ENCODE measurements at regions not wholly inside any gene's neighbourhood (a gene's known extent, or its start where the extent isn't known, plus 50 kb on each side); places are given as distances from the start of the nearest gene placed in this dataset.

DNA sequence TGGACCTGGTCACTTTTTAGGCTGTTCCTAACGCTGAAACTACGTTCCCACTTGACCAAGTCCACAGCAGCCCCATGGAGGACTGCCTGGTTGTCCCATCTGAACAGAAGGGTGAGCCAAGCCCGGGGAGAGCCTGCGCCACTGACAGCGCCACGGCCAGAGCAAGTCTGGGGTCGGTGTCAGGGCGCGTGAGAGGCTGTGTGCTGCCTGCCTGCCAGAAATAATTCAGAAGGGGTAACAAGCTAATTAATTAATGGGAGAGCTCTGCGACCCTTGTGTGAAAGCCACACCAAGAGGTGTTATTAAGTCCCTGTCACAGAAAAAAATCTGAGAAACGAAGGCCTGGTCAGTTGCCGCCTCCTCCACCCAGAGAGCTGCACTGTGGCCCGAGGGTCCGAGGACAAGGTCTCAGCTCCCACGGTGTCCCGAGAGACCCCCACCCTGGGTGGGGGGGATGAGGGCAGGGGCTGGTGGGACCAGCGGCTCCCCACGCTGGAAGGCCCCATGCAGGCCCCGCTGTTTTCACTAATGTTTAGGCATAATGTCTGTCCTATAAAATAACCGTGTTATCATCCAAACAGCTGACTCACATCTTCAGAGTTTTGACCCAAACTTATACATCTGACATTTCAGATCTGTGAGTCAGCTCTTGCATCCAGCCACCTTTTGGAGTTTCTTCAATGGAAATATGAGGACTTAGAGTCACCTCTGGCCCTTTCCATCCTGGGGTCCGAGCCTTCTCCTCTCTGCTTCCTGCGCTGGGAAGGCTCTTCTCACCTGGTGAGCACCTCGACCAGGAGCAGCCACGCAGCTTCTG lies 58.5 kb downstream of the DLL1 start:
- DNase-seq (ENCODE audit: low spot score) = peak; percentile 67

GRCh38 chr6:170231293-170232185 lies 59.3 kb downstream of the DLL1 start:
- DNase-seq (ENCODE audit: low spot score) = peak; percentile 57

DNA sequence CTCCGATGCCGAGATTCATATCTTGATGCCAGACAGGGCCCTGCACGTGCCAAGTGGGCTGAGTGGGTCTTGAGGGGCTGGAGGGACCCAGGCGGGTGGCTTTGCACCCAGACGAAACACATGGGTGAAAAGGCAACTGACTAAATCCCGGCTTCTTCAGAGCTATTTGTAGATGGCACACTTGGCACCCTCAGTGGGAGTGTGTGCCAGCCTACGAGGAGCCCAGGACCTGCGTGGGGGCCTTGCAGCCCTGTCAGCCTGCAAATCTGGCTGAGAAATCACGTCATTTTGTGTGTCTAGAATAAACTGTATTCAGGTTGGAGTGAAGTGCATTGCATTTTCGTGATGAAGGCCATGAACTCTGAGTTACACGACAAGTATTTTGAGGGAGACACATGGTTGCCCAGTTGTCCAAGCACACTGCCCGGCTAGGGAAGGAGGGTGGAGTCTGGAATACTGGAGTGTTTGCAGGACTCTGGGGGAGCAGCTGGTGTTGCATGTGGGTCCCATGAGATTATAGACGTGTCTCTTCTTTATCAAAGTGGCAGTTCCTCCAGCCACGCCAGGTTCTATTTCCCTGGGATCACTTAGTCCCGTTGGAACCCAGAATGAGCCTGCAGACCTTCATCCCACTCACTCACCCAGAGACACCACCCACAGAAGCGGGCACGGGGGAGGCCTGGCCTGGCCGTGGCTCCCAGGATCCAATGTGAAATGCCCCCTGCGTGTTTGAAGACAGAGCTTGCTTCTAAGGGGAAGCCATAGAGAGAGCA lies 60.2 kb downstream of the DLL1 start:
- no peak for DNase-seq (ENCODE audit: low spot score)

GRCh38 chr6:170229851-170230519 lies 60.9 kb downstream of the DLL1 start:
- DNase-seq (ENCODE audit: low spot score) = no peak

GRCh38 chr6:170229396-170229795 lies 61.5 kb downstream of the DLL1 start:
- DNase-seq (ENCODE audit: low spot score) = no peak

- no peak for DNase-seq (ENCODE audit: low spot score)
Observed at GRCh38 chr6:170228946-170229310, 62.0 kb downstream of the DLL1 start.

- DNase-seq (ENCODE audit: low spot score) = no peak
Observed at GRCh38 chr6:170227996-170228945, 62.6 kb downstream of the DLL1 start.

DNA sequence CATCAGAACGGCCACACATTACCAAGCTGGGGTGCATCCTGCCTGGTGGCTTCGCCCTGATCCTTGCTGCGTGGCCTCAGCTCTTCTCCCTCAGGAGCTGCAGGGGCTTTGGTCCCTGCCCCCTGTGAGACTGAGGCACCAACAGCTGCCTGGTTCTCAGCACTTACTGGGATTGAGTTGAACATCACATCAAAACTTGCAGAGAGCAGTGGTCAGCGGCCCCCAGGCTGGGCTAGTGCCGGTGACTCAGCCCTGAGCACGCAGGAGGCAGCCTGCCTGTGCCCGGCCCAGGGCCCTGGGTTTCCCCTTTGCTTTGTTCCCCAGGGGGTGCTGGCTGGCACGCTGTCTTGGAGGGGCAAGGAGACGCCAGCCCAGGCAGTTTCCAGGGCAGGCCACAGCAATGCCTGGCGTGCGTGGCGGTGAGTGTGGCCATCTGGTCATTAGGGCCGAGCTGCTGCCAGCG lies 63.3 kb downstream of the DLL1 start:
- no peak for DNase-seq (ENCODE audit: low spot score)

GRCh38 chr6:170226647-170227046 lies 64.2 kb downstream of the DLL1 start:
- DNase-seq (ENCODE audit: low spot score) = no peak

DNA sequence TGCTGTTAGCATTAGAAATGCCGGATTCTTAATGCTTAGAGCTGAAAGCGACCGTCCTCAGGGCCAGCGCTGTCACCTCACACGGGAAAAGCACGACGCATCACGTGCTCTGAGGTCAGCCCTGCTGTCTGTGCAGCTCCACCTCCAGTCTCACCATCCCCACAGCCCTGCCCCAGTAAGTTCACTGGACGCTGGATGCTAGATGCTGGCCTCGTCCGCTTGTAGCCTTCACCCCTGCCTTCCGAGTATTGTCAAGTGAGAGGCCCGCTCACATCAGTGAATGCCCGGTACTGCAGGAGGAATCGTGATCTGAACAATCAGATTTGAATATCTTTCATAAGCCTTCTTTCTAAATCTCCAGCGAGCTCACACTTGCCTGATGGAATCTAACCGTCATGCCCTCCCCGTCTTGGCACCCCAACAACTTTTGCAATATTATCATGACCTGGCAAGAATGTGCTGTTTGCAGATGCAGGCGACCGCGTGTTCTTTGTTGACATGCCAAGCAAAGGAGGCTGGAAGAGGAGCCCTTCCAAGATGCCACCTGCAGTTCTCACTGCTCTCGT lies 64.9 kb downstream of the DLL1 start:
- DNase-seq (ENCODE audit: low spot score) = no peak

- DNase-seq (ENCODE audit: low spot score) = no peak
Observed at GRCh38 chr6:170224694-170225660, 65.9 kb downstream of the DLL1 start.

GRCh38 chr6:170223718-170224693 lies 66.9 kb downstream of the DLL1 start:
- DNase-seq (ENCODE audit: low spot score) = no peak

GRCh38 chr6:170222498-170223471 lies 68.1 kb downstream of the DLL1 start:
- DNase-seq (ENCODE audit: low spot score) = no peak

GRCh38 chr6:170221753-170222400 lies 69.0 kb downstream of the DLL1 start:
- no peak for DNase-seq (ENCODE audit: low spot score)

- no peak for DNase-seq (ENCODE audit: low spot score)
Observed at GRCh38 chr6:170221052-170221752, 69.7 kb downstream of the DLL1 start.

Measured in AG08396 (cell line).